NB4 (cell line): ENCODE measurements at regions not wholly inside any gene's neighbourhood (a gene's known extent, or its start where the extent isn't known, plus 50 kb on each side); places are given as distances from the start of the nearest gene placed in this dataset.

Experiments used
- DNase-seq: peaks from one replicate; pipeline ENCODE4 v3.0.0; 2010; ENCODE audit warnings: low read depth
- H3K4me3 ChIP-seq: one replicate; pipeline ENCODE4 v1.5.1; 2011; ENCODE audit warnings: mild to moderate bottlenecking, low read depth, low read length, moderate library complexity
- CTCF ChIP-seq: IDR thresholded peaks from one replicate; pipeline ENCODE4 v1.5.1; 2012; ENCODE audit warnings: low read depth, low read length
- MAX ChIP-seq: IDR thresholded peaks from 2 replicates; pipeline ENCODE4 v1.6.1; 2011; ENCODE audit warnings: low read depth, low read length
- MYC ChIP-seq: IDR thresholded peaks from 2 replicates; pipeline ENCODE4 v1.6.1; 2011; ENCODE audit warnings: low read depth, low read length
- POLR2A ChIP-seq: IDR thresholded peaks from 2 replicates; pipeline ENCODE4 v1.6.1; 2011; ENCODE audit warnings: mild to moderate bottlenecking; ENCODE audit not compliant: insufficient read length; ENCODE audit errors: extremely low read depth

DNA sequence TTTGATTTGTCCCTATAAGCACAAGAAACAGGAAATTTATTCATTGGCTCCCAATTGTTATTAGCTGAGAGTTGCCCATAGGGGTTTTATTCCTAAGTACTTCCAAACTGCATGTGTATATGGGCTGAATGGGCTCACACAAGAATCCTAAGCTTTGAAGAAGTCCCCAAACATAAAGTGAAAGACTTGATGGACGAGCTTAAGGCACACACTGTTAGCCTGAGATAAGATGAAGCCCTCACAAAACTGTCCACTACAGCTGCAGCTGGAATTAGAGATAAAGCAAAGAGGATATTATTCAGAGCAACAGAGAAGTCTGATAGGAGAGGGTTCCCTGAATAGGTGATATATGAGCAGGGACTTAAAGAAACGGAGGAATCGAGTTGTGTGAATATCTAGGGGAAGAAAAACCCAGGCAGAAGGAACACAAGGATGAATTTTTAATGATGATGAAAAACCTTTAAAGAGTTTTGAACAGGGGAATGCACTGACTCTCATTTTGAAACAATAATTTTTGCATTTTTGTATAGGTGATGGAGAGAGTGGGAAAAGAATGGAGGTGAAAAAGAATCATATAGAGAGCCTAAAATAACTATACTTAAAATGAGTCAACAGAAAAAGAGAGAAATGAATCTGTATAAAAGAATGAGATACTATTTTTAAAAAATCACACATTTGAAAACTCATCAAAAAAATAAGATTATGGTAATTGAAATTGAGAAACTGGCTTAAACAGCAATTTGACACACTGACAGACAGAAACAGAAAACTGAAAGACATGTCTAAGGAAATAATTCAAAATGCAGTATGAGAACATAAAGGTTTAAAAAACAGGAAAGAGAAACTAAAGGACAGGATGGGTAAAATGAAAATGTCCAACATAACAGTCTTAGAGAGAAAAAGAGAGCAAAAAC, 133.6 kb upstream of the POGK start:
- no peak overlapping the region for H3K4me3 ChIP-seq

DNA sequence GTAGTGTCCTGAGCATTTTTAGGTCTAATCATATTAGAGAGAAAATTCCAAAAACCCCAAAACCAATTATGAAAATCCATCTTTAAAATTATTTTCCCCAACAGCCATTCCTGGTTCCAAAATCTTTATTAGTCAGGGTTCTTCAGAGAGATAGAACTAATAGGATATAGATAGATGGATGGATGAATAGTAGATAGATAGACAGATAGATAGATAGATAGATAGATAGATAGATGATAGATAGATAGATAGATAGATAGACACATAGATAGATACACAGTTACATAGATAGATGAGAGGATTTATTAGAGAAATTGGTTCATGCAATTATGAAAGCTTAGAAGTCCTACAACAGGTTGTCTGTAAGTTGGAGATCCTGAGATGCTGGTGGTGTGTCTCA, 122.7 kb upstream of the POGK start:
- no peak for TF ChIP-seq MAX
- no peak for TF ChIP-seq CTCF
- TF ChIP-seq MYC: no peak
- TF ChIP-seq POLR2A: no peak
- H3K4me3 ChIP-seq: no peak overlapping the region
- no peak for DNase-seq

More for the DNA sequence above, 133.6 kb upstream of the POGK start:
- TF ChIP-seq POLR2A: no peak
- TF ChIP-seq CTCF: no peak
- no peak for TF ChIP-seq MAX
- no peak for TF ChIP-seq MYC
- no peak for DNase-seq

- DNase-seq: peak; percentile 4
- TF ChIP-seq MYC: no peak
- TF ChIP-seq MAX: no peak
- no peak for TF ChIP-seq POLR2A
- TF ChIP-seq CTCF: no peak
- H3K4me3 ChIP-seq: no peak overlapping the region
Measured at GRCh38 chr1:166721145-166721544, 118.1 kb upstream of the POGK start.

DNA sequence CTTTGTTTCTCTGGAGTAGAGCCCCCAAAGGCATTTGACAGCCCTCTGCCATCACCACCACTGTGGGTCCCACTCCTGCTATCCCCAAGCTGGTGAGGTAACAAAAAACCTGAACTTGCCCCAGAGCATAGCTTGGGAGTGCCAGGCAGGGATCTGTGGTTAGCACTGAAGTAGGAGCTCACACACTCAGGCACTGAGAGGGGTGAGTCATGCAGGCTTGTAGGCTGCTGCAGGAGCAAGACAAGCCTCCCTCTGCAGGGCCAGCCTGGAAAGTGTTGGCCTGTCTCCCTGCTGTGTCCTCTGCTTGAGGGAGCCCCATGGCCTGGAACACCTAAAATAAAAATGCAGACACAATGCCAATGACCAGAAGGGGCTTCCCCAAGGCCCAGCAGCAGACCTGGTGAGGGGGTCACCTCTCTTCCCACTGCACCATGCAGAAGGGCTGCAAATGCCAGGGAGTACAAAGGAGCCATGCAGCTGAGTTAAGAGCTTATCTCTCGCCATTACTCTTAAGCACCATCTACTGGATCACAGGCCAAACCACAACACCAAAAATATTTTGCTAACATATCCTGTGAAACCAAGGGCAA, 108.9 kb upstream of the POGK start:
- TF ChIP-seq POLR2A (no peak), MYC (no peak), MAX (no peak), CTCF (no peak)
- no peak overlapping the region for H3K4me3 ChIP-seq
- peak; percentile 45 for DNase-seq

- TF ChIP-seq POLR2A (no peak), MYC (no peak), MAX (no peak), CTCF (no peak)
- no peak for DNase-seq
- H3K4me3 ChIP-seq: no peak overlapping the region
Measured at GRCh38 chr1:166738140-166738539, 101.1 kb upstream of the POGK start.
